ENCODE measurements at regions not wholly inside any gene's neighbourhood (a gene's known extent, or its start where the extent isn't known, plus 50 kb on each side); places are given as distances from the start of the nearest gene placed in this dataset.

- TF ChIP-seq SUZ12 (IDR thresholded peaks at IDR 0.05; ENCODE audit: extremely low read depth, insufficient read depth, insufficient read length) (no peak), YY1 (IDR thresholded peaks at IDR 0.05; ENCODE audit: insufficient read depth, insufficient read length) (no peak)
Observed at GRCh38 chr3:16741103-16741758, 136.0 kb upstream of the DAZL start.

Data from NT2/D1 (cell line).